DOHH2 (cell line): ENCODE measurements at regions not wholly inside any gene's neighbourhood (a gene's known extent, or its start where the extent isn't known, plus 50 kb on each side); places are given as distances from the start of the nearest gene placed in this dataset.

Source experiments
- H3F3A ChIP-seq: fragments of 200-600 bp; sonication (generic), shearing (Covaris generic); 2 replicates; pipeline ENCODE4 v1.6.0; 2016; ENCODE audit warnings: antibody characterized with exemption, mild to moderate bottlenecking; ENCODE audit not compliant: control insufficient read depth, insufficient read depth
- H3K27ac ChIP-seq: fragments of 200-600 bp; sonication (generic); 2 replicates; pipeline ENCODE4 v1.5.1; 2014; ENCODE audit warnings: low read depth, mild to moderate bottlenecking, low read length, moderate library complexity
- H3K27me3 ChIP-seq: fragments of 200-600 bp; sonication (generic); 2 replicates; pipeline ENCODE4 v1.6.1; 2014; ENCODE audit warnings: mild to moderate bottlenecking, low read length, mixed read lengths; ENCODE audit not compliant: control insufficient read depth
- H3K36me3 ChIP-seq: fragments of 200-600 bp; sonication (generic); 2 replicates; pipeline ENCODE4 v1.6.1; 2014; ENCODE audit warnings: mild to moderate bottlenecking, low read length, moderate library complexity, mixed read lengths; ENCODE audit not compliant: control insufficient read depth
- H3K4me1 ChIP-seq: fragments of 200-600 bp; sonication (generic); 2 replicates; pipeline ENCODE4 v1.6.1; 2014; ENCODE audit warnings: mild to moderate bottlenecking, low read length, mixed read lengths; ENCODE audit not compliant: control insufficient read depth
- H3K4me2 ChIP-seq: fragments of 200-600 bp; sonication (generic); 2 replicates; pipeline ENCODE4 v1.6.0; 2014; ENCODE audit warnings: mild to moderate bottlenecking, low read length, moderate library complexity
- H3K4me3 ChIP-seq: fragments of 200-600 bp; sonication (generic); 2 replicates; pipeline ENCODE4 v1.5.1; 2014; ENCODE audit warnings: mild to moderate bottlenecking, low read length, mixed read lengths
- H3K79me2 ChIP-seq: fragments of 200-600 bp; sonication (generic); 2 replicates; pipeline ENCODE4 v1.6.1; 2014; ENCODE audit warnings: mild to moderate bottlenecking, low read length, mixed read lengths; ENCODE audit not compliant: control insufficient read depth
- H3K9me2 ChIP-seq: fragments of 200-600 bp; sonication (generic); replicated peaks from 2 replicates; pipeline ENCODE4 v1.6.1; 2014; ENCODE audit warnings: mild to moderate bottlenecking, low read length, mixed read lengths; ENCODE audit not compliant: control insufficient read depth
- H3K9me3 ChIP-seq: fragments of 200-600 bp; sonication (generic); 2 replicates; pipeline ENCODE4 v1.6.1; 2014; ENCODE audit warnings: antibody characterized with exemption, low read length, mixed read lengths; ENCODE audit not compliant: control insufficient read depth, insufficient read depth
- H4K20me1 ChIP-seq: fragments of 200-600 bp; sonication (generic); 2 replicates; pipeline ENCODE4 v1.6.0; 2014; ENCODE audit warnings: low read depth, mild to moderate bottlenecking, antibody characterized with exemption, low read length, moderate library complexity; ENCODE audit not compliant: control insufficient read depth, insufficient read depth
- CTCF ChIP-seq: fragments of 200-600 bp; sonication (generic); IDR thresholded peaks from one replicate; pipeline ENCODE4 v1.5.1; 2014; ENCODE audit warnings: antibody characterized with exemption, mild to moderate bottlenecking, low read depth, low read length; ENCODE audit not compliant: poor library complexity, severe bottlenecking
- EZH2phosphoT487 ChIP-seq: fragments of 200-600 bp; sonication (generic); IDR thresholded peaks from 2 replicates; pipeline ENCODE4 v1.6.1; 2017; ENCODE audit warnings: borderline replicate concordance, mild to moderate bottlenecking, antibody characterized with exemption, low read length, moderate library complexity, mixed read lengths

GRCh38 chr15:25619761-25620160, 180.9 kb upstream of the UBE3A start:
- Histone ChIP-seq H3K4me1 (no peaks in the 10 kb centered on the region), H3K9me2 (no peaks in the 10 kb centered on the region), H3K79me2 (no peaks in the 10 kb centered on the region), H3K27me3 (no peaks in the 10 kb centered on the region), H3F3A (no peaks in the 10 kb centered on the region), H3K9me3 (peaks cover 31% of the 10 kb centered on the region; the same call in 1 of the 2 replicates), H3K36me3 (no peaks in the 10 kb centered on the region), H3K4me3 (no peak overlapping the region), H4K20me1 (no peaks in the 10 kb centered on the region), H3K4me2 (no peak overlapping the region), H3K27ac (no peak overlapping the region)
- TF ChIP-seq EZH2phosphoT487, result no peak
- no peak for TF ChIP-seq CTCF

- Histone ChIP-seq H3K36me3 (no peaks in the 10 kb centered on the region), H3K4me3 (no peak overlapping the region), H3K4me2 (no peak overlapping the region), H3K79me2 (no peaks in the 10 kb centered on the region), H4K20me1 (no peaks in the 10 kb centered on the region), H3K27me3 (no peaks in the 10 kb centered on the region), H3K9me2 (no peaks in the 10 kb centered on the region), H3F3A (no peaks in the 10 kb centered on the region), H3K27ac (no peak overlapping the region), H3K4me1 (no peaks in the 10 kb centered on the region), H3K9me3 (peaks cover 31% of the 10 kb centered on the region; the same call in 1 of the 2 replicates)
- TF ChIP-seq CTCF, result no peak
- TF ChIP-seq EZH2phosphoT487, result no peak
Observed at GRCh38 chr15:25619076-25619475, 180.3 kb upstream of the UBE3A start.

GRCh38 chr15:25618161-25618560, 179.3 kb upstream of the UBE3A start:
- Histone ChIP-seq H3K79me2 (no peaks in the 10 kb centered on the region), H3K4me1 (no peaks in the 10 kb centered on the region), H3K9me2 (no peaks in the 10 kb centered on the region), H3K36me3 (no peaks in the 10 kb centered on the region), H3F3A (no peaks in the 10 kb centered on the region), H3K27ac (no peak overlapping the region), H3K27me3 (no peaks in the 10 kb centered on the region), H4K20me1 (no peaks in the 10 kb centered on the region), H3K4me3 (no peak overlapping the region), H3K9me3 (peaks cover 31% of the 10 kb centered on the region; the same call in 1 of the 2 replicates), H3K4me2 (no peak overlapping the region)
- TF ChIP-seq CTCF (no peak), EZH2phosphoT487 (no peak)
